ENCODE measurements at regions not wholly inside any gene's neighbourhood (a gene's known extent, or its start where the extent isn't known, plus 50 kb on each side); places are given as distances from the start of the nearest gene placed in this dataset.

- intact Hi-C loops (cut with DNase I; ENCODE audit: low total_unique reads), result no loop called here
- in situ Hi-C loops (cut with MboI; ENCODE audit: low sequenced_read_pairs in 4 of 4), result no loop called here
- Histone ChIP-seq H3K36me3 (no peaks in the 10 kb centered on the region), H3K27me3 (no peaks in the 10 kb centered on the region), H3K4me3 (no peak overlapping the region), H3K4me1 (no peaks in the 10 kb centered on the region), H3K9me3 (no peaks in the 10 kb centered on the region), H3K27ac (no peak overlapping the region)
- TF ChIP-seq POLR2A (IDR thresholded peaks at IDR 0.05) (no peak), CTCF (IDR thresholded peaks at IDR 0.05 in 4 of 5, conservative IDR thresholded peaks at IDR 0.05 in 1 of 5) (no peak)
- DNase-seq (no peak), ATAC-seq (no peak)
These were observed 1952.0 kb upstream of the PCDH20 start for GRCh38 chr13:63367522-63368198.

- Histone ChIP-seq H3K27me3 (no peaks in the 10 kb centered on the region), H3K4me1 (no peaks in the 10 kb centered on the region), H3K9me3 (no peaks in the 10 kb centered on the region), H3K36me3 (no peaks in the 10 kb centered on the region), H3K4me3 (no peak overlapping the region), H3K27ac (no peak overlapping the region)
- DNase-seq (no peak), ATAC-seq (no peak)
- TF ChIP-seq CTCF (IDR thresholded peaks at IDR 0.05 in 4 of 5, conservative IDR thresholded peaks at IDR 0.05 in 1 of 5) (no peak), POLR2A (IDR thresholded peaks at IDR 0.05) (no peak)
- in situ Hi-C loops (cut with MboI; ENCODE audit: low sequenced_read_pairs in 4 of 4) (no loop called here), intact Hi-C loops (cut with DNase I; ENCODE audit: low total_unique reads) (no loop called here)
These were observed 1948.5 kb upstream of the PCDH20 start for GRCh38 chr13:63364159-63364558.

GRCh38 chr13:63351533-63351932 lies 1935.9 kb upstream of the PCDH20 start:
- in situ Hi-C loops (cut with MboI; ENCODE audit: low sequenced_read_pairs in 4 of 4) (no loop called here), intact Hi-C loops (cut with DNase I; ENCODE audit: low total_unique reads) (no loop called here)
- Histone ChIP-seq H3K36me3 (no peaks in the 10 kb centered on the region), H3K4me1 (no peaks in the 10 kb centered on the region), H3K4me3 (no peak overlapping the region), H3K27ac (no peak overlapping the region), H3K9me3 (no peaks in the 10 kb centered on the region), H3K27me3 (no peaks in the 10 kb centered on the region)
- DNase-seq, result no peak
- no peak for ATAC-seq
- TF ChIP-seq POLR2A (IDR thresholded peaks at IDR 0.05) (no peak), CTCF (IDR thresholded peaks at IDR 0.05 in 4 of 5, conservative IDR thresholded peaks at IDR 0.05 in 1 of 5) (no peak)

- Histone ChIP-seq H3K4me3 (no peak overlapping the region), H3K27me3 (no peaks in the 10 kb centered on the region), H3K9me3 (no peaks in the 10 kb centered on the region), H3K36me3 (no peaks in the 10 kb centered on the region), H3K27ac (no peak overlapping the region), H3K4me1 (no peaks in the 10 kb centered on the region)
- TF ChIP-seq CTCF (IDR thresholded peaks at IDR 0.05 in 4 of 5, conservative IDR thresholded peaks at IDR 0.05 in 1 of 5), result no peak
- no peak for TF ChIP-seq POLR2A (IDR thresholded peaks at IDR 0.05)
- ATAC-seq (no peak), DNase-seq (no peak)
- in situ Hi-C loops (cut with MboI; ENCODE audit: low sequenced_read_pairs in 4 of 4) (no loop called here), intact Hi-C loops (cut with DNase I; ENCODE audit: low total_unique reads) (no loop called here)
These were observed 1935.4 kb upstream of the PCDH20 start for GRCh38 chr13:63351081-63351480.

GRCh38 chr13:63345835-63346234 lies 1930.2 kb upstream of the PCDH20 start:
- intact Hi-C loops (cut with DNase I; ENCODE audit: low total_unique reads) (no loop called here), in situ Hi-C loops (cut with MboI; ENCODE audit: low sequenced_read_pairs in 4 of 4) (no loop called here)
- Histone ChIP-seq H3K27ac (no peak overlapping the region), H3K9me3 (no peaks in the 10 kb centered on the region), H3K4me3 (no peak overlapping the region), H3K36me3 (no peaks in the 10 kb centered on the region), H3K27me3 (no peaks in the 10 kb centered on the region), H3K4me1 (no peaks in the 10 kb centered on the region)
- ATAC-seq (no peak), DNase-seq (no peak)
- TF ChIP-seq POLR2A (IDR thresholded peaks at IDR 0.05), result no peak
- TF ChIP-seq CTCF (IDR thresholded peaks at IDR 0.05 in 4 of 5, conservative IDR thresholded peaks at IDR 0.05 in 1 of 5), result no peak

All from gastrocnemius medialis (tissue), 4 donors.